Urothelium cell line (cell line): ENCODE measurements at regions not wholly inside any gene's neighbourhood (a gene's known extent, or its start where the extent isn't known, plus 50 kb on each side); places are given as distances from the start of the nearest gene placed in this dataset.

ENCODE experiments used
- DNase-seq: peaks from one replicate; pipeline ENCODE4 v3.0.0; 2011; ENCODE audit warnings: low spot score, mixed read lengths
- FAIRE-seq: peaks from 2 replicates; lab custom pipeline; 2011; peaks lifted over from hg19 to GRCh38; lab: Jason Lieb, UNC

- FAIRE-seq = no peak
- DNase-seq = no peak
Observed at GRCh38 chr12:67425394-67425793, 156.2 kb downstream of the CAND1 start.

- DNase-seq (no peak), FAIRE-seq (no peak)
Observed at GRCh38 chr12:67426067-67426466, 156.9 kb downstream of the CAND1 start.

- DNase-seq = no peak
- no peak for FAIRE-seq
Observed at GRCh38 chr12:67427336-67427735, 158.2 kb downstream of the CAND1 start.

- DNase-seq = no peak
- no peak for FAIRE-seq
Observed at GRCh38 chr12:67428431-67428830, 159.3 kb downstream of the CAND1 start.

- no peak for DNase-seq
- no peak for FAIRE-seq
Observed at GRCh38 chr12:67430708-67431335, 161.7 kb downstream of the CAND1 start.

- DNase-seq (no peak), FAIRE-seq (no peak)
Observed at GRCh38 chr12:67431411-67432020, 162.4 kb downstream of the CAND1 start.

GRCh38 chr12:67433385-67434175 lies 164.4 kb downstream of the CAND1 start:
- FAIRE-seq (no peak), DNase-seq (peak; percentile 18)

GRCh38 chr12:67434671-67435370 lies 165.7 kb downstream of the CAND1 start:
- DNase-seq (peak; percentile 55), FAIRE-seq (no peak)

- FAIRE-seq (no peak), DNase-seq (no peak)
Observed at GRCh38 chr12:67436230-67436629, 167.1 kb downstream of the CAND1 start.

GRCh38 chr12:67437011-67437410 lies 167.9 kb downstream of the CAND1 start:
- FAIRE-seq (no peak), DNase-seq (no peak)

- FAIRE-seq (no peak), DNase-seq (no peak)
Observed at GRCh38 chr12:67439611-67440010, 170.5 kb downstream of the CAND1 start.

- DNase-seq (peak; percentile 70), FAIRE-seq (no peak)
Observed at GRCh38 chr12:67441736-67442346, 172.7 kb downstream of the CAND1 start.

- FAIRE-seq = no peak
- no peak for DNase-seq
Observed at GRCh38 chr12:67442347-67442841, 173.2 kb downstream of the CAND1 start.

GRCh38 chr12:67442896-67443295 lies 173.7 kb downstream of the CAND1 start:
- DNase-seq = no peak

GRCh38 chr12:67444542-67444941 lies 175.4 kb downstream of the CAND1 start:
- DNase-seq (no peak), FAIRE-seq (no peak)

More at GRCh38 chr12:67442896-67443295, 173.7 kb downstream of the CAND1 start:
- no peak for FAIRE-seq

- no peak for DNase-seq
- FAIRE-seq = no peak
Observed at GRCh38 chr12:67446716-67447115, 177.6 kb downstream of the CAND1 start.

GRCh38 chr12:67447180-67447579 lies 178.0 kb downstream of the CAND1 start:
- DNase-seq = no peak
- no peak for FAIRE-seq

- DNase-seq (no peak), FAIRE-seq (no peak)
Observed at GRCh38 chr12:67449591-67450052, 180.5 kb downstream of the CAND1 start.

GRCh38 chr12:67450441-67450840 lies 181.3 kb downstream of the CAND1 start:
- DNase-seq (no peak), FAIRE-seq (no peak)

GRCh38 chr12:67451206-67451605 lies 182.0 kb downstream of the CAND1 start:
- DNase-seq = no peak
- no peak for FAIRE-seq
